ENCODE measurements at regions not wholly inside any gene's neighbourhood (a gene's known extent, or its start where the extent isn't known, plus 50 kb on each side); places are given as distances from the start of the nearest gene placed in this dataset.

DNA sequence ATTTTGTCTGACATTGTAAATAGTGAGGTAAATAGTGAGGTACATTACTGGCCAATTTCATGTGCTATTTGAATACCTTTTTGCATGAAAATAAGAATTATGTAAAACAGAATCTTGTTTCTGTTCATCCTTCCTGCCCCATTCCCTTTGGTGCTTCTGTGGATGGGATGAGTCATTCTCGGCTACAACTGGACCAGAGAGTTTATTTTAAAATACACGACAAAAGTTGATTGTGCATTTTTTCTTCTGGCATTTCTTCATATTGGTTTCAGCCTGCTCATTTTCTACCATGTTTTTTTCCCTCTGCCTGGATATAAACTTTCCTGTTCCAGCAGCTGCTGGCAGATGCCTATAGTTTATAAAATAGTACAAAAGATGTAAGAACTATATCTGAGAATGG lies 107.5 kb downstream of the CYSLTR2 start:
- Mint-ChIP-seq H3K4me3 (no peak overlapping the region), H3K9me3 (peaks cover 27% of the 10 kb centered on the region), H3K27me3 (peaks cover 17% of the 10 kb centered on the region), H3K27ac (ENCODE audit: low read depth) (no peak overlapping the region), H3K36me3 (ENCODE audit: insufficient read depth) (no peaks in the 10 kb centered on the region), H3K4me1 (no peaks in the 10 kb centered on the region)
- DNase-seq (ENCODE audit: low spot score in 2 of 2) (no peak), ATAC-seq (replicated peaks; ENCODE audit: extremely low read depth, poor library complexity, severe bottlenecking) (no peak)

DNA sequence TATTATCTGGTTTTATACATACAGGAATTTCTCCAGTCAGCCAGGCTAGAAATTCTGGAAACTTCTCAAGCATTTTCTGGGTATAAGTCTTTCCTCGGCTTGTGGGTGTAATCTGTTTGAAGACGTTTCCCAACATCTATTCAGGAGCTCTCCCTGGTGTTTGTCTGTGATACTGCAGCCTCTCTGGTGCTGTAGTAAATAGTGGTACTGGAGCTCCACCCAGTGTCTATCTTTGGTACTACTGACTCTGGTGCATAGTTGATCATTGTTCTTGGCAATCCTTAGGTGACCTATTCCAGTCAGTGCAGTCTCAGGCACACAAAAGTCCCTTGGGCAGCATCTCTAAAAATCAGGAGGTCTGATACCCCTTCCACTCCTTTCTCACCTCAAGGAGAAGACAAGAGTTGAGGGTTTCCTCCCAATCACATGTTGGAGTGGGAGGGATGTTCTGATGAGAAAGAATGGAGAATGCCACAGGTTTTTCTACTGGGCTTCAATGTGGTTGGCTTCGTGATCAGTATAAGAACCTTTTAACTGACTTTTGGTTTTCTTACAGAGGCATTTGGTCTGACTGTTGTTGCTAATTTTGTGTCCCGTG lies 115.5 kb downstream of the CYSLTR2 start:
- DNase-seq (ENCODE audit: low spot score in 2 of 2) (peak; percentile 75 to 83), ATAC-seq (replicated peaks; ENCODE audit: extremely low read depth, poor library complexity, severe bottlenecking) (peak; percentile 98)
- no peaks in the 10 kb centered on the region for H3K36me3 Mint-ChIP-seq (ENCODE audit: insufficient read depth)
- peaks cover 29% of the 10 kb centered on the region for H3K27me3 Mint-ChIP-seq
- H3K4me1 Mint-ChIP-seq = peaks cover 6% of the 10 kb centered on the region
- H3K9me3 Mint-ChIP-seq = peaks cover 15% of the 10 kb centered on the region
- H3K27ac Mint-ChIP-seq (ENCODE audit: low read depth) = no peak overlapping the region
- H3K4me3 Mint-ChIP-seq = no peak overlapping the region

GRCh38 chr13:48770372-48770771 lies 116.6 kb downstream of the CYSLTR2 start:
- H3K36me3 Mint-ChIP-seq (ENCODE audit: insufficient read depth) = no peaks in the 10 kb centered on the region
- peaks cover 6% of the 10 kb centered on the region for H3K4me1 Mint-ChIP-seq
- no peak overlapping the region for H3K27ac Mint-ChIP-seq (ENCODE audit: low read depth)
- ATAC-seq (replicated peaks; ENCODE audit: extremely low read depth, poor library complexity, severe bottlenecking) = no peak
- peaks cover 41% of the 10 kb centered on the region for H3K27me3 Mint-ChIP-seq
- H3K9me3 Mint-ChIP-seq = peaks cover 6% of the 10 kb centered on the region
- H3K4me3 Mint-ChIP-seq = no peak overlapping the region
- no peak for DNase-seq (ENCODE audit: low spot score in 2 of 2)

DNA sequence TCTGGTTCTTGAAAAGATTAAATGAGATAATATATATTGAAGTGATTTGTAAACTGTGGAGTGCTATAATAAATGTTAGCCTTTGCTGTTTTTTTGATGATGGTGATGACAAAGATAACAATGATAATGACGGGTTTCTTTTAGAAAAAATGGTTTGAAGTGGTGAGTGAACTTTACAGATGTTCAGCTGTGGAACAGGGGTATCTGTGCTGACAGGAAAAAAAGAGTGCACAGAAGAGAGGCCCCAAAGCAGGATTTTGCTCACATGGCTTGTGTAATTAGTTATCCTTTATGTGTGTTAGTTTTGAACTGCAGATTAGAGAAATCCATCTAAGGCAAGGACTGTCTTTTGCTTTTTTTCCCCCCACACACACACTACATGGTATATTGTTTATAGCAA lies 119.2 kb downstream of the CYSLTR2 start:
- no peak overlapping the region for H3K4me3 Mint-ChIP-seq
- no peaks in the 10 kb centered on the region for H3K36me3 Mint-ChIP-seq (ENCODE audit: insufficient read depth)
- DNase-seq (ENCODE audit: low spot score in 2 of 2) (no peak), ATAC-seq (replicated peaks; ENCODE audit: extremely low read depth, poor library complexity, severe bottlenecking) (no peak)
- H3K27ac Mint-ChIP-seq (ENCODE audit: low read depth) = no peak overlapping the region
- H3K9me3 Mint-ChIP-seq = no peaks in the 10 kb centered on the region
- H3K27me3 Mint-ChIP-seq = peaks cover 49% of the 10 kb centered on the region
- H3K4me1 Mint-ChIP-seq = peaks cover 6% of the 10 kb centered on the region

GRCh38 chr13:48773531-48774275 lies 120.0 kb downstream of the CYSLTR2 start:
- DNase-seq (ENCODE audit: low spot score in 2 of 2) (no peak), ATAC-seq (replicated peaks; ENCODE audit: extremely low read depth, poor library complexity, severe bottlenecking) (no peak)
- H3K27ac Mint-ChIP-seq (ENCODE audit: low read depth) = no peak overlapping the region
- peaks cover 6% of the 10 kb centered on the region for H3K4me1 Mint-ChIP-seq
- H3K4me3 Mint-ChIP-seq = no peak overlapping the region
- H3K36me3 Mint-ChIP-seq (ENCODE audit: insufficient read depth) = no peaks in the 10 kb centered on the region
- no peaks in the 10 kb centered on the region for H3K9me3 Mint-ChIP-seq
- peaks cover 43% of the 10 kb centered on the region for H3K27me3 Mint-ChIP-seq

DNA sequence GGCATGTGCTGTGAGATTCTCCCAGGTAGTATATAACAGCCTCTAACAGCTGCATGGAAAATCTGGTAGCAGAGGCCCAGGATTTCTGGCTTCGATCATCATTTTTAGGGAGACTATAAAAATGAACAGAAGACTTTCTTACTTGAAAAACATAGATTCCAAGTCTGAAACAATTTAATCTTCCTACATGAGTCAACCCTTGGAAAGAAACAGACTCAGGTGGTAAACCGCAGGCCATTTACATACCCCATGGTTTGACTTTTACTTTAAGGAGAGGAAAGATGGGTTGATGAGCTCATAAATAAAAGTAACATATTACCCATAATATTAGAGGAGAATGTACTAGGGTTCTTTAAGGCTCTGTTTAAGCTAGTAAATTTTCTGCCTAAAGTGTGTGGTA lies 121.6 kb downstream of the CYSLTR2 start:
- H3K27ac Mint-ChIP-seq (ENCODE audit: low read depth) = no peak overlapping the region
- H3K27me3 Mint-ChIP-seq = peaks cover 35% of the 10 kb centered on the region
- ATAC-seq (replicated peaks; ENCODE audit: extremely low read depth, poor library complexity, severe bottlenecking) = no peak
- H3K4me1 Mint-ChIP-seq = no peaks in the 10 kb centered on the region
- no peak overlapping the region for H3K4me3 Mint-ChIP-seq
- DNase-seq (ENCODE audit: low spot score in 2 of 2) = no peak
- H3K36me3 Mint-ChIP-seq (ENCODE audit: insufficient read depth) = no peaks in the 10 kb centered on the region
- peaks cover 6% of the 10 kb centered on the region for H3K9me3 Mint-ChIP-seq

- Mint-ChIP-seq H3K27ac (ENCODE audit: low read depth) (no peak overlapping the region), H3K36me3 (ENCODE audit: insufficient read depth) (no peaks in the 10 kb centered on the region), H3K27me3 (peaks cover 35% of the 10 kb centered on the region), H3K4me3 (no peak overlapping the region), H3K4me1 (no peaks in the 10 kb centered on the region), H3K9me3 (peaks cover 6% of the 10 kb centered on the region)
- DNase-seq (ENCODE audit: low spot score in 2 of 2) = no peak
- no peak for ATAC-seq (replicated peaks; ENCODE audit: extremely low read depth, poor library complexity, severe bottlenecking)
Observed at GRCh38 chr13:48775804-48776203, 122.1 kb downstream of the CYSLTR2 start.

DNA sequence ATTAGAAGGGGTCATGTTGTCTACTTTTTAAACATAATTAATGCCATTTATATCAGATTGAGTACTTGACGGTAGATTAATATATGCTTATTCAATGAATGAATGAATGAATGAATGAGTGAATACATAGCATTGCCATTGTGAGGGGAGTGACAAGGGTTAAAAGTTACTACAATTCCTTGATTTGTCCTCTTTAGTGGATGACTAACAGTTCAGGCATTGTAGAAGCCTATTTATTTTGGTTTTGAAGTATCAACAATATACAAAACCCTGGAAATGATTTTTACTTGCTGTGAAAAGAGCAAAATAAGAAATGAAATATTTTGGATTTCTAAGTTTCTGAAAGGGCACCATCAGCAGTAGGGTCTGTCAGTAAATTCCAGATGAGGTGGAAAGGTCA lies 122.7 kb downstream of the CYSLTR2 start:
- Mint-ChIP-seq H3K36me3 (ENCODE audit: insufficient read depth) (no peaks in the 10 kb centered on the region), H3K9me3 (peaks cover 6% of the 10 kb centered on the region), H3K27ac (ENCODE audit: low read depth) (no peak overlapping the region), H3K4me3 (no peak overlapping the region), H3K27me3 (peaks cover 35% of the 10 kb centered on the region), H3K4me1 (no peaks in the 10 kb centered on the region)
- DNase-seq (ENCODE audit: low spot score in 2 of 2) = no peak
- ATAC-seq (replicated peaks; ENCODE audit: extremely low read depth, poor library complexity, severe bottlenecking) = no peak

DNA sequence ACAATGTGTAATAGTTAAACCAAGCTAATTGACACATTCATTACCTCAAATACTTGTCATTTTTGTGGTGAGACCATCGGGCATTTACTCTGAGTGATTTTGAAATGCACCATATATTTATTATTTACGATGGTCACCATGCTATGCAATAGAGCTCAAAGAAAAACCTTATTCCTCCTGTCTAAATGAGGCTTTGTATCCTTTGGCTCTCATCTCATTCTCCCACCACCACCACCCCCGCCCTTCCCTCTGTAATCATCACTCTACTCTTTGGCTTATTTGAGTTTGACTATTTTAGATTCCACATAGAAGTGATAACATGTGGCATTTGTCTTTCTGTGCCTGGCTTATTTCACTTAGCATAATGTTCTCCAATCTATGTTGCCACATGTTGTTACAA lies 124.9 kb downstream of the CYSLTR2 start:
- DNase-seq (ENCODE audit: low spot score in 2 of 2) (no peak), ATAC-seq (replicated peaks; ENCODE audit: extremely low read depth, poor library complexity, severe bottlenecking) (no peak)
- Mint-ChIP-seq H3K27ac (ENCODE audit: low read depth) (no peak overlapping the region), H3K4me1 (no peaks in the 10 kb centered on the region), H3K9me3 (peaks cover 6% of the 10 kb centered on the region), H3K4me3 (no peak overlapping the region), H3K36me3 (ENCODE audit: insufficient read depth) (no peaks in the 10 kb centered on the region), H3K27me3 (peaks cover 35% of the 10 kb centered on the region)

GRCh38 chr13:48780713-48781341 lies 127.1 kb downstream of the CYSLTR2 start:
- no peak for DNase-seq (ENCODE audit: low spot score in 2 of 2)
- ATAC-seq (replicated peaks; ENCODE audit: extremely low read depth, poor library complexity, severe bottlenecking) = no peak
- H3K27me3 Mint-ChIP-seq = peaks cover 14% of the 10 kb centered on the region
- H3K9me3 Mint-ChIP-seq = peaks cover 6% of the 10 kb centered on the region
- no peaks in the 10 kb centered on the region for H3K4me1 Mint-ChIP-seq
- H3K4me3 Mint-ChIP-seq = no peak overlapping the region
- H3K36me3 Mint-ChIP-seq (ENCODE audit: insufficient read depth) = no peaks in the 10 kb centered on the region
- H3K27ac Mint-ChIP-seq (ENCODE audit: low read depth) = no peak overlapping the region

- peaks cover 6% of the 10 kb centered on the region for H3K9me3 Mint-ChIP-seq
- no peak overlapping the region for H3K4me3 Mint-ChIP-seq
- no peak for ATAC-seq (replicated peaks; ENCODE audit: extremely low read depth, poor library complexity, severe bottlenecking)
- no peak overlapping the region for H3K27ac Mint-ChIP-seq (ENCODE audit: low read depth)
- no peak for DNase-seq (ENCODE audit: low spot score in 2 of 2)
- no peaks in the 10 kb centered on the region for H3K36me3 Mint-ChIP-seq (ENCODE audit: insufficient read depth)
- H3K4me1 Mint-ChIP-seq = no peaks in the 10 kb centered on the region
- H3K27me3 Mint-ChIP-seq = peaks cover 6% of the 10 kb centered on the region
Observed at GRCh38 chr13:48782429-48782840, 128.7 kb downstream of the CYSLTR2 start.

DNA sequence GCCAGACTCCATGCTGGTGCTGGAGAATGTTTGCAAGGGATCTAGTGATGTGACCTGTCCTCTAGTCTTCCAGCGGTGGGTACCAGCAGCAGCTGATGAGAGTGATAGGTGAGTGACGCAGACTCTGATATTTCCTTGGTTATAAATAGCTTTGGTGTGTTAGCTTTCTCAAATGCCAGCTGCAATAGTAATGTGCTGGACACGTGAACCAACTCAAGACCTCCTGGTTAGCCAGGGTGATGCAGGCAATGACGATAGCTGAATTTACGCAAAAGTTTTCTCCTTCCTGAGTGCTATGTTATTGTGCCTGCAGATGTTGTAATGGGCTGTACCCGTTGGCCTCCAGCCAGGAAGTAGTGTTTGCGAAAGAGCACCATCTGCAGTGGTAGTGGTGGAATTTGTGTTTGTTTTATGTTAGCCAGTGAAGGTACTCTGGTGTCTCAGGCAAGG lies 129.5 kb downstream of the CYSLTR2 start:
- Mint-ChIP-seq H3K9me3 (peaks cover 6% of the 10 kb centered on the region), H3K27ac (ENCODE audit: low read depth) (no peak overlapping the region), H3K4me1 (no peaks in the 10 kb centered on the region), H3K27me3 (no peaks in the 10 kb centered on the region), H3K36me3 (ENCODE audit: insufficient read depth) (no peaks in the 10 kb centered on the region), H3K4me3 (no peak overlapping the region)
- no peak for DNase-seq (ENCODE audit: low spot score in 2 of 2)
- ATAC-seq (replicated peaks; ENCODE audit: extremely low read depth, poor library complexity, severe bottlenecking) = no peak

- no peak overlapping the region for H3K4me3 Mint-ChIP-seq
Observed at GRCh38 chr13:48783695-48784230, 130.0 kb downstream of the CYSLTR2 start.

More at GRCh38 chr13:48783695-48784230, 130.0 kb downstream of the CYSLTR2 start:
- no peaks in the 10 kb centered on the region for H3K4me1 Mint-ChIP-seq
- no peak for ATAC-seq (replicated peaks; ENCODE audit: extremely low read depth, poor library complexity, severe bottlenecking)
- DNase-seq (ENCODE audit: low spot score in 2 of 2) = no peak
- no peak overlapping the region for H3K27ac Mint-ChIP-seq (ENCODE audit: low read depth)
- H3K27me3 Mint-ChIP-seq = no peaks in the 10 kb centered on the region
- H3K36me3 Mint-ChIP-seq (ENCODE audit: insufficient read depth) = no peaks in the 10 kb centered on the region
- H3K9me3 Mint-ChIP-seq = peaks cover 6% of the 10 kb centered on the region
